DOHH2 (cell line): ENCODE measurements at regions not wholly inside any gene's neighbourhood (a gene's known extent, or its start where the extent isn't known, plus 50 kb on each side); places are given as distances from the start of the nearest gene placed in this dataset.

Experiments used
- CTCF ChIP-seq: fragments of 200-600 bp; sonication (generic); IDR thresholded peaks from one replicate; pipeline ENCODE4 v1.5.1; 2014; ENCODE audit warnings: antibody characterized with exemption, mild to moderate bottlenecking, low read depth, low read length; ENCODE audit not compliant: poor library complexity, severe bottlenecking
- EZH2phosphoT487 ChIP-seq: fragments of 200-600 bp; sonication (generic); IDR thresholded peaks from 2 replicates; pipeline ENCODE4 v1.6.1; 2017; ENCODE audit warnings: borderline replicate concordance, mild to moderate bottlenecking, antibody characterized with exemption, low read length, moderate library complexity, mixed read lengths

GRCh38 chr7:130921391-130922180 lies 187.6 kb upstream of the KLF14 start:
- TF ChIP-seq CTCF (no peak), EZH2phosphoT487 (no peak)
